HG02642 (cell line): ENCODE measurements at regions not wholly inside any gene's neighbourhood (a gene's known extent, or its start where the extent isn't known, plus 50 kb on each side); places are given as distances from the start of the nearest gene placed in this dataset.
"Not testable (repeated sequence)": the region's sequence is repeated elsewhere in the genome, so short reads cannot be mapped to it uniquely, and the experiment has no call there.

Source experiments
- ATAC-seq: cut with Tn5 transposase; IDR thresholded peaks from one replicate; pipeline ENCODE4 v1.9.1; 2021; ENCODE audit warnings: mild to moderate bottlenecking; ENCODE audit not compliant: unreplicated experiment, poor library complexity

GRCh38 chr1:5613900-5614299 is 378.3 kb downstream of the NPHP4 start:
- ATAC-seq, result no peak

DNA sequence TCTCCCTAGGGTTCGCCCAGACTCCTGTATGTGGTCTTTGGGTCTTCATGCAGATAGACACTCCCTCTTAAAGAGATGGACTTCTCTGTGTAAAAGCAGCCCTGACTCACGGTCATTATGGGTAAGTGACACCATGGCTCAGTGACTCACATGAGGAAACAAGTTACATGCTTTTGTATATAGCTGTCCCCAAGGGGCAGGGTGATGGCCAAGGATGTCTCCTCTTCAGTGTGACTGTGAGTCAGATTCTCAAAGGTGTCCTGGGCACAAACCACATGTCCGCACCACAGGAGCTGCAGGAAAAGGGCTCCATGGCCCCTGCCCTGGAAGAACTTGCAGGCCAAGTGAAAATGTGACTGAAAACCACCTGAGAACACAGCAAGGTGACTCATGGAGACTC is 380.4 kb downstream of the NPHP4 start:
- ATAC-seq, result no peak

DNA sequence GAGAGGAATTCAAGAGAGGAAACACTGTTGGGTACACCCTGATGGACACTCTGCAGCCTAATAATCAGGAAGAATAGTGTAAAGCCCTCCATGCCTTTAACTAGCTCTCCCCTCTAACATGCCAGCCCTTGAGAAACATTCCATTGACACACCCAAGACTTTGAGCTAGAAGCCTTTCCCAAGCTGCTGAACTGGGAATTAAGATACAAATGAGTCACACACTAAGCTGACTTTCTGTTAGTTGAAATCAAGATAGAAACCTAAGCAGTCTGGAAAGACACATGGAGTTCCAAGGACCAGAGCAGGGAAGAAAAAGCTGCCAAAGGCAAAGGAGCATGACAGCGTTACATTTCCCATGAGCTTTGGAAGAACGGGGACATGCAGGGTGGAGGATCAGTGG is 380.8 kb downstream of the NPHP4 start:
- ATAC-seq, result no peak

DNA sequence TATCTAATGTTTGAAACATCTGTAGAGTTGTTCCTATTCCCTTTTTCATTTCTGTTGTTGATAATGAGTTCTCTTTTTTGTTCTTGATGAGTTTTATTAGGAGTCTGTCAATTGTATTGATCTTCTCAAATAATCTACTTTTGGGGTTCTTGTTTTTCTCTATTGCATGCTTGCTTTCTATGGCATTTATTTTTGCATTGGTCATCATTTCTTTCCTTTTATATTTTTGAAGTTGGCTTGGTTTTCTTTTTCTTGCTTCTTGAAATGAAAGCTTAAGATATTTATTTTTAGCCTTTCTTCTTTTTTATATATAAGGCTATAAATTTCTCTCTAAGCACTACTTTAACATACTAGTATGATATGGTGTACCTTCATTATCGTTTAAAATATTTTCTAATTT is 381.8 kb downstream of the NPHP4 start:
- ATAC-seq, result no peak

DNA sequence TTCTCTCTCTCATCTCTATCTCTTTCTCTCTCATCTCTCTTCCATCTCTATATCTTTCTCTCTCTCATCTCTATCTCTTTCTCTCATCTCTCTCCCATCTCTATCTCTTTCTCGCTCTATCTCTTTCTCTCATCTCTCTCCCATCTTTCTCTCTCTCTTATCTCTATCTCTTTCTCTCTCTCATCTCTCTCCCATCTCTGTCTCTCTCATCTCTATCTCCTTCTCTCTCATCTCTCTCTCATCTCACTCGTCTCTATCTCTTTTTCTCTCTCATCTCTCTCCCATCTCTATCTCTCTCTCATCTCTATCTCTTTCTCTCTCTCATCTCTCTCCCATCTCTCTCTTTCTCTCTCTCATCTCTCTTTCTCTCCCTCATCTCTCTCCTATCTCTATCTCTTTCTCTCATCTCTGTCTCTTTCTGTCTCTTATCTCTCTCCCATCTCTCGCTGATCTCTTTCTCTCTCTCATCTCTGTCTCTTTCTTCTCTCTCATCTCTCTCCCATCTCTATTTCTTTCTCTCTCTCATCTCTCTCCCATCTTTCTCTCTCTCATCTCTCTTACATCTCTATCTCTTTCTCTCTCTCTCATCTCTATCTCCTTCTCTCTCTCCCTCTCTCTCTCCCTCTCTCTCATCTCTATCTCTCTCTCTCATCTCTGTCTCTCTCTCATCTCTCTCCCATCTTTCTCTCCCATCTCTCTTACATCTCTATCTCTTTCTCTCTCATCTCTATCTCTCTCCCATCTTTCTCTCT is 388.7 kb downstream of the NPHP4 start:
- ATAC-seq, result no peak

DNA sequence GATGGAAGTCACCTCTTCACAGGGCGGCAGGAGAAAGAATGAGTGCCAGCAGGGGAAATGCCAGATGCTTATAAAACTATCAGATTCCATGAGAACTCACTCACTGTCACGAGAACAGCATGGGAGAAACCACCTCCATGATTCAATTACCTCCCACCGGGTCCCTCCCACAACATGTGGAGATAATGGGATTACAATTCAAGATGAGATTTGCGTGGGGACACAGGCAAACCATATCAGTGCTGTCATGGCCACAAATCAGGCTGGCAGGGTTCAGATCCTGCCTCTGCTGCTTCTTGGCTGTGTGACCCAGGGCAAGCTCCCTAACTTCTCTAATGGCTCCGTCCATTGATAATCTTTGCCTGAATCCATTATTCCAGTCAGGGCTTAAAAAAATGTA is 389.5 kb downstream of the NPHP4 start:
- ATAC-seq, result not testable (repeated sequence)

- ATAC-seq, result no peak
Observed at GRCh38 chr1:5601516-5601915, 390.7 kb downstream of the NPHP4 start.

DNA sequence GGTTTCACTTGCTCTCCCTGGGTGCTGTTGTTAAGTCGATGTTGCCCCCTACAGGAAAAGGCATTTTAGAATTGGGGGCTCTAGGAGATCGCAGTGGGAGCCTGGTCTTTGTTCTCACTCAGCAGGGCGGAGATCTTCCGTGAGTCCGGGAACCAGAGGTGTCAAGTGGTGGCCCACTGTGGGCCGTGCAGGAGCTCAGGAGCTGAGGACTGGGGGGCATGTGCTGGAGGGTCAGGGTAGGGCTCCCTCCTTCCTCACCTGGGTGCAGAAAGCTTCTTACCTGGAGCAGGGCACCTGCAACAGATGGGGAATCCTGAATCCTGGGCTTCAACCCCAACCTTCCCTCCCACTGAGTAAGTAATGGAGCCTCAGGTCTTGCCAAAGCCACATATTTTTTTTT is 392.7 kb downstream of the NPHP4 start:
- ATAC-seq, result no peak

DNA sequence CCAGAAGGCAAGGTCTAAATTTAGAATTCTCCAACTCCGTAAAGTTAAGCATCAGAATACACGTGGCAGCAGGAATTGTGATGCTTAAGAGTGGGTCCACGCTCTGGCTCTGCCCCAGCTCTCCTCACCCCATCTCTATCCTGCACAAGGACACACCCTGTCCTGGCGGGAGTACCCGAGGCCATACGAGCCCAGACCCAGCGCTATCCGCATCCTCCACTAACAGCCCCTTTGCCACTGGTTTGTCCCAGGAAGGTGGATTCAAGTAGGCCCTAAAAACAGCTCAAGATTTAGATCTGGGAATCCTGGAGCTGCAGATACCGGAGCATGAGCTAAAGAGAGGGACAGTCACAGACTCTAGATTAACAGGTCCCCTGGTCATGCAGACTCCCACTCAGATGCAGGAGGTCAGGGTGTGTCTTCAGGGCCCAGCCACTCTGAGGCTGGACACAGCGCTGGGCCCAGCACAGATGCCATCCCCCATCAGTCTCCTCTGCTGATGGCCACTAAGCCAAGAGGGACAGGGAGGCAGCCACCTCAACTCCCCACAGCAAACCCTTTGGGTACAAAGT is 393.3 kb downstream of the NPHP4 start:
- ATAC-seq, result no peak

DNA sequence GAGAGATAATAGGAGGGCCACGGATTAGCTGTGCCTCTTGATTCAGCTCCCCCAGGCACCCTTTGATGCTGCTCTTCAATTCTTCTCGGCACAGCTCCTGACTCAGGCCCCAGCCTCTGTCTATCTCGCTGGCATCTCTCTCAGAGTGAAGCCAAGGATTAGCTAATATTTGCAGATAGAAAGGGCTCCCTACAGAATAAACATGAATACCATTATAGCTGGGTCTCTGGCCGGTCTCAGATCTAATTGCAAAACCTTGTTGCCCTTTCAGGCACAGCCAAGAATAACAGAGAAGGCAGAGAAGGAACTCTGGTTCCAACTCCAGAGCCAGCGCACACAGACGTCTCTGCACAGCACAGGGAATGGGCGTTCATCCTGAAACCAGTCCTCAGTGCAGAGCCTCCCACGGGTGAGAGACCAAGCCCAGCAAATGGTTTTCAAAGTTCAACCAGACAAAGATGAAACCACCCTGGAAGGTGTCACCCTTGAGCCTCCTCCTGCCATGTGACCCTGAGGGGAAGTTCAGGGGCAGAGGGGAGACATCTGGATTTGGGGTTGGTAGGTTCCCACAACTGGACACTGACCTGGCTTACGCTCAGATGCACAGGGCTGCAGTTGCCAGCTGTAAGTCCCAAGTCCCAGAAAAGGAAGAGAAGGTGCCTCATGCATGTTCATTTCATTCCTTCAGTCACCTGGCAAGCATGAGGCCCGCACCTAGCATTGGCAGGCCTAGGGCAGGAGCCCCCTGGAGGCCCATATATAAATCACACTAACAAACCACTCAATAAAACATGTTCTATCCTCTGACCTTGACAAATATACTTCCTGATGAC is 394.0 kb downstream of the NPHP4 start:
- no peak for ATAC-seq

DNA sequence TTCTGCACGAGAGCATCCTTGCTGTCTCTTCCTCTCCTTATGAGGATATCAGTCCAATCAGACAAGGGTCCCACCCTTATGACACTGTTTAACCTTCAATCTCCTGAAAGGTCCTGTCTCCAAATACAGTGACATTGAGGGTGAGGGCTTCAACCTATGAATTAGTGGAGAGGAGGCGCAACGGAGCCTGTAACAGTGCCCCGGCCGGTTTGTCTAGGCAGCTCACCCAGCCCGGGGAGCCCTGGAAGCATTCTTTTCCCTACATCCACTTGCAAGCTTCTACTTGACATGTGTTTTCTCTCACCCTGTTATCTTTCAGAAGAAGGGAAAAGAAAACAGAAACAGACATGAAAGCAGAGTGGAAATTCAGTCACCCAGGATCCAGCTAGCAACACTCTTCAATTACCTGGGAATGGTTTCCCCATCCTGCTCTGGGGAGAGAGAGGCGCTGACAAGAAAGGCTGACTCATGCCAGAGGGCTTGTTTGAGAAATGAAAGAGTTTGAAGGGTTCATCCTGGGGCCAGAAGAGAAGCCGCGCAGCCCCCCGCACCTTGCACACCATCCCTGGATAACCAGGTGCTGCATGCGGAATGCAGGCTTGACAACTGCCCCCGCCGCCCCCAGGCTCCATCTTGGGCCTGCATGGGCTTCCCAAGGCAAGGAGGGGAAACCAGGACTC is 394.9 kb downstream of the NPHP4 start:
- no peak for ATAC-seq

- ATAC-seq, result no peak
Observed at GRCh38 chr1:5596651-5597050, 395.6 kb downstream of the NPHP4 start.

DNA sequence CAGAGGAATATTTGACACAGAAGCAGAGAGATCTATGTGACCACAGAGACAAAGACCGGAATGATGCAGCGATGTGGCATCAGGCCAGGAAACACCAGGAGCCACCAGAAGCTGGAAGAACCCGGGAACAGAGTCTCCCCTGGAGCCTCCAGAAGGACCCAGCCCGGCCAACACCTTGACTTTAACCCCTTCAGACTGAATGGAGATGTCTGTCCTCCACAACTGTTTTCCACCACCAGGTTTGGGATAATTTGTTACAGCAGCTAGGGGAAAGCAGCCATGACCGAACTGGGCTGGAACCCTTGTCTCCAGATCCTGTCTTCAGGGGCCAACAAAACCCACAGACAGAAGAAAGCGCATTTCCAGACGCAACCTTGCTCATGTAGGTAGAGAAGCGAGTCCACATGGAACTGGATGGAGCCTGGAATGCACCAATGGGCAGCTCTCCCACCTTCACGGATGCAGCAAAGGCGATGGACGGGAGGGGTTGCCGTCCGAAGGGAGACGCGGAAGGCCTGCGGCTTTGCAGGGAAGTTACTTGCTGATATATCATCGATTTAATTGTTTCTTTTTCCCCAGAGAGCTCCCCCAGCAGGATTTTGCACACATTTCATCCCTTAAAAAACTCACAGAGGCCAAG is 396.6 kb downstream of the NPHP4 start:
- ATAC-seq, result no peak

DNA sequence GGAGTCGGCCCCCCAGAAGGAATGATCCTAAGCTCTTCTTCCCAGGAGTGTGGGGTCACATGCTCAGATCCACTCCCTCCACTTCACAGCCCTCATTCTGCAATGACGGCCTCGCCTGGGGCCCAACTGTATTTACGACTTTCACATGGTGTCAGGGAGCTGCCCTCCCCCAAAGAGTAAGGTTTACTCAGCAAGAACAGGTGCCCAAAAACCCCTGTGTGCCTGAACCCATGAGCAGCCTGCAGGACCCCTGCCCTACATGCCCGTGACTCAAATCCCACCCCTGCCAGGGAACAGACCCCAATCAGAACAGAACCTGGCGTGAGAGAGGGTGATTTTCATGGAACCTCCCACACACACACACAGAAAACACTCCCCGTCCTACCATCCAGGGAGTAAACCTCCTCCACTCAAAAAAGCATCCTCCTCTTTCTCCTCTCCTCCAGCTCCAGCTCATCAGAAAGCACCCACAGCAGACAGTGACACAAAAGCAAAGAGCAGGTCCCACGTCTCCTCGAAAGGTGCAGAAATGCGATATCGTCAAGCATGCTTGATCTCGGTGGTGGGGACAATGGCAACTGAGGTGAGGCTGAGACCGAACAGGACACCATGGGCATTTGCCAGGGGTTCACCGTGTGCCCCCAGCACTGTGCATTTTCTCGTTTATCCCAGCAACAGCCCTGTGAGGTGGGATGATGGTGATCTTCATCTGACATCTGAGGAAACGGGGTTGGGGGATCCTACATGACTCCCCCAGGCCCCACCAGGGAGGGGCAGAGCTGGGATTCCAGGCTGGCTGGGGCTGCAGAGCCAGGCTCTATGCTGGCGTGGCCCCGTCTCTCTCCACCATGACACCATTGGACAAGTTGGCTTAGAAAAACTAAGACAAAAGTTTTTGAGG is 397.9 kb downstream of the NPHP4 start:
- no peak for ATAC-seq

- ATAC-seq, result no peak
Observed at GRCh38 chr1:5590717-5591116, 401.5 kb downstream of the NPHP4 start.

DNA sequence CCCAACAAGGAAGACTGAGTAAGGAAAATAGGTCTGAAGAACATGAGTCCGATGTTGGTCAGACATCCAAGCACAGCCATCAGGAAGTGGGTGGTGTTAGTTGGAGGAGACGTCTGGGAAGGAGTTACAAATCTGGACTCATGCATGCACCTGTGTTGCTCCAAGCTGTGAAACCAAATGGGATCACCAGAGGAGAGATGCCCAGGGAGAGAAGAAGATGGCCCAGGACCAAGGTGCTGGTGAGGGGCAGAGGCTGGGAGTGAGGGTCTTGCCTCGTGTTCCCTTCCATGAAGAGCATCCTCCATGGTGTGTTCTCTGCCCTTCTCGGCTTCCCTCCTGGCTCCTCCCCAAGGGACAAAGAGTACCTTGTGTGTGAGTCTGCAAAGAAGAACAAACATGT is 405.6 kb downstream of the NPHP4 start:
- no peak for ATAC-seq

- no peak for ATAC-seq
Observed at GRCh38 chr1:5585256-5585655, 407.0 kb downstream of the NPHP4 start.

DNA sequence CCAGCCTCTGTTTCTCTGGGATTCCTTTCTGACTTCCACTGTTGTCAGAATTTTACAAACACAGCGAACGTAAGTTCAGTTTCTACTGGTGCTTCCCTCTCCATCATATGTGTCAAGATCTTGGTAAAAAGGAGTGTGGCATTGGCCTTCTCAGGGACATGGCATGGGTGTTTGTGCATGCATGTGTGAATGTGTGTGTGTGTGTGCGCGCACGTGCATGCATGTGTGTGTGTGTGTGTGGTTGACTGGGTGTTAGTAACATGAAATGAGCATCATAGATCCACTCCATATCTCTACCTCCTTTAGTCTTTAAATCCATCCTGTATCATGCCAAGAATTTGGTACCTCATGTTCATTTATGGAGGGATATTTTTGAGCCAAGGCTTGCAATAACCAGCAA is 411.3 kb downstream of the NPHP4 start:
- ATAC-seq, result no peak

- no peak for ATAC-seq
Observed at GRCh38 chr1:5579966-5580365, 412.3 kb downstream of the NPHP4 start.
